ENCODE measurements at regions not wholly inside any gene's neighbourhood (a gene's known extent, or its start where the extent isn't known, plus 50 kb on each side); places are given as distances from the start of the nearest gene placed in this dataset.
"Not testable (repeated sequence)": the region's sequence is repeated elsewhere in the genome, so short reads cannot be mapped to it uniquely, and the experiment has no call there.

GRCh38 chr7:125462615-125463014, 533.0 kb upstream of the POT1 start:
- intact Hi-C loops (cut with DNase I), result no loop called here

GRCh38 chr7:125459038-125459437, 529.4 kb upstream of the POT1 start:
- intact Hi-C loops (cut with DNase I), result no loop called here
- no peak for DNase-seq
- ATAC-seq (ENCODE audit: poor library complexity), result no peak

More at GRCh38 chr7:125462615-125463014, 533.0 kb upstream of the POT1 start:
- ATAC-seq (ENCODE audit: poor library complexity), result no peak
- no peak for DNase-seq

- intact Hi-C loops (cut with DNase I), result no loop called here
- no peak for DNase-seq
- no peak for ATAC-seq (ENCODE audit: poor library complexity)
Observed at GRCh38 chr7:125450749-125451148, 521.1 kb upstream of the POT1 start.

GRCh38 chr7:125445836-125446235, 516.2 kb upstream of the POT1 start:
- intact Hi-C loops (cut with DNase I), result no loop called here
- DNase-seq (no peak), ATAC-seq (ENCODE audit: poor library complexity) (no peak)

- intact Hi-C loops (cut with DNase I), result no loop called here
Observed at GRCh38 chr7:125444864-125445263, 515.2 kb upstream of the POT1 start.

GRCh38 chr7:125436220-125436619, 506.6 kb upstream of the POT1 start:
- DNase-seq (no peak), ATAC-seq (ENCODE audit: poor library complexity) (no peak)
- intact Hi-C loops (cut with DNase I), result no loop called here

More at GRCh38 chr7:125444864-125445263, 515.2 kb upstream of the POT1 start:
- DNase-seq (no peak), ATAC-seq (ENCODE audit: poor library complexity) (no peak)

- intact Hi-C loops (cut with DNase I), result no loop called here
- ATAC-seq (ENCODE audit: poor library complexity) (no peak), DNase-seq (no peak)
Observed at GRCh38 chr7:125431349-125431748, 501.7 kb upstream of the POT1 start.

- ATAC-seq (ENCODE audit: poor library complexity), result no peak
- no peak for DNase-seq
- intact Hi-C loops (cut with DNase I), result no loop called here
Observed at GRCh38 chr7:125430013-125430412, 500.4 kb upstream of the POT1 start.

GRCh38 chr7:125427676-125428075, 498.1 kb upstream of the POT1 start:
- ATAC-seq (ENCODE audit: poor library complexity) (no peak), DNase-seq (no peak)
- intact Hi-C loops (cut with DNase I), result no loop called here

- intact Hi-C loops (cut with DNase I), result no loop called here
- DNase-seq (no peak), ATAC-seq (ENCODE audit: poor library complexity) (no peak)
Observed at GRCh38 chr7:125425506-125425905, 495.9 kb upstream of the POT1 start.

- DNase-seq, result no peak
- ATAC-seq (ENCODE audit: poor library complexity), result no peak
- intact Hi-C loops (cut with DNase I), result no loop called here
Observed at GRCh38 chr7:125424721-125425120, 495.1 kb upstream of the POT1 start.

GRCh38 chr7:125423458-125424155, 494.0 kb upstream of the POT1 start:
- DNase-seq, result no peak
- intact Hi-C loops (cut with DNase I), result no loop called here
- ATAC-seq (ENCODE audit: poor library complexity), result no peak

GRCh38 chr7:125421407-125421806, 491.8 kb upstream of the POT1 start:
- ATAC-seq (ENCODE audit: poor library complexity); intact Hi-C loops (cut with DNase I); DNase-seq: not testable (repeated sequence)

- ATAC-seq (ENCODE audit: poor library complexity), result no peak
- no peak for DNase-seq
- intact Hi-C loops (cut with DNase I), result no loop called here
Observed at GRCh38 chr7:125412890-125413665, 483.5 kb upstream of the POT1 start.

GRCh38 chr7:125409921-125410320, 480.3 kb upstream of the POT1 start:
- intact Hi-C loops (cut with DNase I), result no loop called here

GRCh38 chr7:125406111-125406510, 476.5 kb upstream of the POT1 start:
- ATAC-seq (ENCODE audit: poor library complexity), result no peak
- DNase-seq, result no peak
- intact Hi-C loops (cut with DNase I), result no loop called here

More at GRCh38 chr7:125409921-125410320, 480.3 kb upstream of the POT1 start:
- DNase-seq (no peak), ATAC-seq (ENCODE audit: poor library complexity) (no peak)

- intact Hi-C loops (cut with DNase I), result no loop called here
- ATAC-seq (ENCODE audit: poor library complexity) (no peak), DNase-seq (no peak)
Observed at GRCh38 chr7:125399408-125399807, 469.8 kb upstream of the POT1 start.

- no peak for ATAC-seq (ENCODE audit: poor library complexity)
- no peak for DNase-seq
- intact Hi-C loops (cut with DNase I), result no loop called here
Observed at GRCh38 chr7:125396466-125397151, 467.0 kb upstream of the POT1 start.

- DNase-seq (no peak), ATAC-seq (ENCODE audit: poor library complexity) (no peak)
- intact Hi-C loops (cut with DNase I), result no loop called here
Observed at GRCh38 chr7:125391921-125392320, 462.3 kb upstream of the POT1 start.

- intact Hi-C loops (cut with DNase I), result no loop called here
- no peak for ATAC-seq (ENCODE audit: poor library complexity)
- DNase-seq, result no peak
Observed at GRCh38 chr7:125390981-125391380, 461.4 kb upstream of the POT1 start.

All from Right ventricle myocardium superior (tissue), 1 donor.